HepG2 (cell line): ENCODE measurements at regions not wholly inside any gene's neighbourhood (a gene's known extent, or its start where the extent isn't known, plus 50 kb on each side); places are given as distances from the start of the nearest gene placed in this dataset.

ENCODE experiments used
- ATAC-seq: fragments of 200-7000 bp; cut with Tn5 transposase; 3 replicates; pipeline ENCODE4 v1.9.1; 2020; ENCODE audit warnings: mild to moderate bottlenecking, moderate library complexity
- BruUV-seq: library from RNA; stranded (reverse); fragments of 400-500 nt; replicated peaks from 2 replicates; lab custom pipeline; 2021; lab: Mats Ljungman, UMichigan
- CTCF ChIA-PET: fragments of 300-600 bp; formaldehyde crosslinking; extraction: SDS; loops from one replicate; lab custom pipeline; 2021; ENCODE audit warnings: low total read pairs, inconsistent platforms, low intra/inter-chr PET ratio; lab: Yijun Ruan, JAX
- POLR2A ChIA-PET: fragments of 350-600 bp; sonication (Branson Sonifier 250); formaldehyde crosslinking; loops from one replicate; lab custom pipeline; 2020; ENCODE audit warnings: antibody characterized with exemption, inconsistent platforms; lab: Yijun Ruan, JAX
- DNase-seq: peaks from one replicate; pipeline ENCODE4 v3.0.0-alpha.2; 2015; ENCODE audit warnings: low spot score
- FAIRE-seq: peaks from 3 replicates; lab custom pipeline; 2011; peaks lifted over from hg19 to GRCh38; lab: Jason Lieb, UNC
- H2AFZ ChIP-seq: one replicate; pipeline ENCODE4 v1.6.1; 2011; ENCODE audit warnings: low read length, inconsistent platforms
- H3K27ac ChIP-seq: fragments of 300-600 bp; 3 replicates; pipeline ENCODE4 v1.8.0; 2011; ENCODE audit warnings: mixed run types, mild to moderate bottlenecking, mixed read lengths, low read length, inconsistent platforms; ENCODE audit not compliant: insufficient read depth; ENCODE audit errors: extremely low read length
- H3K27me3 ChIP-seq, 2 experiments: fragments of 200-600 bp in 1 of 2; 2 replicates in 1 of 2; 3 replicates in 1 of 2; pipeline versions ENCODE4 v1.6.0 to v1.8.0; 2011; ENCODE audit warnings: low read length in 2 of 2, mild to moderate bottlenecking in 2 of 2, moderate library complexity in 2 of 2, inconsistent platforms in 1 of 2; ENCODE audit not compliant: insufficient read depth in 2 of 2, control insufficient read depth in 1 of 2
- H3K36me3 ChIP-seq, 2 experiments: fragments of 200-600 bp in 1 of 2; replicated peaks in 1 of 2; 2 replicates in 1 of 2; 3 replicates in 1 of 2; pipeline versions ENCODE4 v1.5.1 to v1.8.0; 2011; ENCODE audit warnings: low read length in 2 of 2, inconsistent platforms in 1 of 2; ENCODE audit not compliant: insufficient read depth in 2 of 2, control insufficient read depth in 1 of 2
- H3K4me1 ChIP-seq: 2 replicates; pipeline ENCODE4 v1.5.1; 2012; ENCODE audit warnings: low read length, inconsistent platforms; ENCODE audit not compliant: insufficient read depth
- H3K4me2 ChIP-seq: 2 replicates; pipeline ENCODE4 v1.6.0; 2011; ENCODE audit warnings: low read depth, low read length, inconsistent platforms
- H3K4me3 ChIP-seq, 3 experiments: fragments of 200-600 bp in 1 of 3; sonication (generic), shearing (Covaris generic) in 1 of 3; replicated peaks in 1 of 3; 2 replicates each; pipeline ENCODE4 v1.5.1; 2011 to 2016; ENCODE audit warnings: low read length in 3 of 3, inconsistent platforms in 2 of 3, low read depth in 2 of 3, mild to moderate bottlenecking in 2 of 3, control low read depth in 1 of 3, mixed read lengths in 1 of 3; ENCODE audit not compliant: insufficient read depth in 1 of 3
- H3K79me2 ChIP-seq: one replicate; pipeline ENCODE4 v1.6.1; 2011; ENCODE audit warnings: low read length, inconsistent platforms; ENCODE audit not compliant: insufficient read depth
- H3K9ac ChIP-seq: 2 replicates; pipeline ENCODE4 v1.6.0; 2011; ENCODE audit warnings: mild to moderate bottlenecking, low read depth, low read length, inconsistent platforms; ENCODE audit not compliant: insufficient read depth
- H3K9me3 ChIP-seq: 2 replicates; pipeline ENCODE4 v1.5.1; 2012; ENCODE audit warnings: mild to moderate bottlenecking, low read length
- H4K20me1 ChIP-seq: 2 replicates; pipeline ENCODE4 v1.6.0; 2011; ENCODE audit warnings: inconsistent platforms, mild to moderate bottlenecking, low read length, moderate library complexity; ENCODE audit not compliant: insufficient read depth
- ATF7-NPFF ChIP-seq: sonication (generic); formaldehyde crosslinking; IDR thresholded peaks from 2 replicates; pipeline ENCODE4 v1.8.1; 2023; ENCODE audit warnings: mild to moderate bottlenecking, low read depth, missing genetic modification reagents, moderate library complexity
- CENPX ChIP-seq: sonication (generic); formaldehyde crosslinking; IDR thresholded peaks from 2 replicates; pipeline ENCODE4 v1.9.0; 2021; ENCODE audit warnings: mild to moderate bottlenecking, missing genetic modification reagents, moderate library complexity
- CREB1 ChIP-seq, 2 experiments: fragments of 450-650 bp in 1 of 2; IDR thresholded peaks; 2 replicates each; pipeline ENCODE4 v1.6.1; 2016 to 2017; ENCODE audit warnings: control low read depth in 1 of 2, mild to moderate bottlenecking in 1 of 2, missing compliant biosample characterization in 1 of 2, missing genetic modification characterization in 1 of 2
- FOSL2 ChIP-seq: sonication (generic); formaldehyde crosslinking; IDR thresholded peaks from 2 replicates; pipeline ENCODE4 v1.4.0; 2020; ENCODE audit warnings: missing genetic modification reagents
- FOXK2 ChIP-seq: fragments of 450-650 bp; IDR thresholded peaks from 2 replicates; pipeline ENCODE4 v1.6.1; 2016
- GZF1 ChIP-seq: sonication (generic); formaldehyde crosslinking; IDR thresholded peaks from 2 replicates; pipeline ENCODE4 v1.5.1; 2020; ENCODE audit warnings: mild to moderate bottlenecking, missing genetic modification reagents
- RBM22 ChIP-seq: fragments of 200-400 bp; formaldehyde crosslinking; optimal IDR thresholded peaks from 2 replicates; pipeline ENCODE3; 2017; ENCODE audit warnings: mild to moderate bottlenecking, low read length, moderate library complexity
- UBTF ChIP-seq: sonication (generic); formaldehyde crosslinking; IDR thresholded peaks from 2 replicates; pipeline ENCODE4 v1.4.0; 2020; ENCODE audit warnings: mild to moderate bottlenecking, missing genetic modification reagents
- ZFX ChIP-seq: sonication (generic); formaldehyde crosslinking; IDR thresholded peaks from 2 replicates; pipeline ENCODE4 v1.4.0; 2020; ENCODE audit warnings: mild to moderate bottlenecking, low read depth, missing genetic modification reagents, moderate library complexity
- ZNF782 ChIP-seq: sonication (generic); formaldehyde crosslinking; IDR thresholded peaks from 2 replicates; pipeline ENCODE4 v1.4.0; 2020; ENCODE audit warnings: missing genetic modification reagents, mild to moderate bottlenecking, borderline replicate concordance
- WGBS: methylation state at CpG from one replicate; pipeline ENCODE4 v1.1.6; 2017; ENCODE audit warnings: low lambda C conversion rate; 5-methylcytosine and 5-hydroxymethylcytosine counted together
- in situ Hi-C: cut with HindIII; loops from 2 replicates; pipeline ENCODE4 v1.10.0; 2017; ENCODE audit warnings: low pct_unique_long_range_greater_than_20kb; ENCODE audit not compliant: extremely low pct_ligation_motif_present
- intact Hi-C: fragments of 100-400 bp; cut with micrococcal nuclease; formaldehyde crosslinking; loops from one replicate; pipeline ENCODE4 v1.10.0; 2022; ENCODE audit not compliant: unreplicated experiment
- TF ChIP-seq, protein P1 (sequence below): sonication (generic); formaldehyde crosslinking; IDR thresholded peaks from 2 replicates; pipeline ENCODE4 v1.5.0; 2020; ENCODE audit warnings: mild to moderate bottlenecking, missing genetic modification reagents, moderate library complexity
- TF ChIP-seq, protein P2 (sequence below): sonication (generic); formaldehyde crosslinking; conservative IDR thresholded peaks from 2 replicates; pipeline ENCODE4 v1.4.0; 2020; ENCODE audit warnings: mild to moderate bottlenecking, missing genetic modification reagents, moderate library complexity

DNA sequence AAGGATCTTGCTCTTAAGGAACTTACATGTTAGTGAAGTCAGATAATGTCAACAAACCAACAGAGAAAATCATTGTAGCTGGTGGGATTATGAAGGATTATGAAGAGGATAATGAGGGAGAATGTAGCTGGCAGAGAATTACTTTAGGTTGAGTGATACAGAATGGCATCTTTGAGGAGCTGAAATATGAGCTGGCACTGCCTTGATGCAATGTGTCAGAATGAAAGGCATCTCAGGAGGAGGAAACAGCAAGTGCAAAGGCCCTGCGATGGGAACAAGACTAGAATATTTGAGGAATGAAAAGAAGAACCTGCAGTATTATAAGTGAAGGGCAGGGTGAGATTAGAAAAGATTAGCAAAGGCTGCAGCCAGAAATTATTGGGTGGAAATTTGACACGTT is 237.2 kb upstream of the ADAMTS9 start:
- Histone ChIP-seq H4K20me1 (no peaks in the 10 kb centered on the region), H3K4me3 (no peak overlapping the region), H3K27ac (no peak overlapping the region), H3K9ac (no peak overlapping the region), H3K36me3 (no peaks in the 10 kb centered on the region), H3K4me1 (no peaks in the 10 kb centered on the region), H3K9me3 (no peaks in the 10 kb centered on the region), H3K4me2 (no peak overlapping the region), H3K79me2 (no peaks in the 10 kb centered on the region), H2AFZ (no peak overlapping the region), H3K27me3 (no peaks in the 10 kb centered on the region)
- CTCF ChIA-PET, result no interaction called here
- in situ Hi-C loops, result no loop called here
- BruUV-seq, result no TSS peak
- intact Hi-C loops, result no loop called here
- no peak for TF ChIP-seq ZNF782 (CRISPR knock-in tag)
- WGBS, result 17% methylated on average over 2 of the region's 2 CpGs
- POLR2A ChIA-PET, result no interaction called here
- ATAC-seq, result no peak
- no peak for DNase-seq
- no peak for FAIRE-seq

- no peak overlapping the region for H2AFZ ChIP-seq
- no peak overlapping the region for H3K9ac ChIP-seq
- POLR2A ChIA-PET, result no interaction called here
- H3K9me3 ChIP-seq, result no peaks in the 10 kb centered on the region
- no peak overlapping the region for H3K4me3 ChIP-seq
- DNase-seq (no peak), FAIRE-seq (no peak), ATAC-seq (no peak)
- intact Hi-C loops, result no loop called here
- no peaks in the 10 kb centered on the region for H3K79me2 ChIP-seq
- no peak overlapping the region for H3K4me2 ChIP-seq
- H3K27ac ChIP-seq, result no peak overlapping the region
- BruUV-seq, result no TSS peak
- H3K27me3 ChIP-seq, result no peaks in the 10 kb centered on the region
- no peaks in the 10 kb centered on the region for H3K4me1 ChIP-seq
- in situ Hi-C loops, result no loop called here
- H3K36me3 ChIP-seq, result no peaks in the 10 kb centered on the region
- no peaks in the 10 kb centered on the region for H4K20me1 ChIP-seq
- 61% methylated on average over 2 of the region's 2 CpGs for WGBS
- CTCF ChIA-PET, result no interaction called here
- TF ChIP-seq CENPX, result no peak
- no peak for TF ChIP-seq UBTF (CRISPR knock-in tag)
- TF ChIP-seq FOSL2 (CRISPR knock-in tag), result no peak
- TF ChIP-seq GZF1 (CRISPR knock-in tag), result no peak
- TF ChIP-seq FOXK2, result no peak
- TF ChIP-seq ZFX (CRISPR knock-in tag), result no peak
- TF ChIP-seq, protein P1, sequence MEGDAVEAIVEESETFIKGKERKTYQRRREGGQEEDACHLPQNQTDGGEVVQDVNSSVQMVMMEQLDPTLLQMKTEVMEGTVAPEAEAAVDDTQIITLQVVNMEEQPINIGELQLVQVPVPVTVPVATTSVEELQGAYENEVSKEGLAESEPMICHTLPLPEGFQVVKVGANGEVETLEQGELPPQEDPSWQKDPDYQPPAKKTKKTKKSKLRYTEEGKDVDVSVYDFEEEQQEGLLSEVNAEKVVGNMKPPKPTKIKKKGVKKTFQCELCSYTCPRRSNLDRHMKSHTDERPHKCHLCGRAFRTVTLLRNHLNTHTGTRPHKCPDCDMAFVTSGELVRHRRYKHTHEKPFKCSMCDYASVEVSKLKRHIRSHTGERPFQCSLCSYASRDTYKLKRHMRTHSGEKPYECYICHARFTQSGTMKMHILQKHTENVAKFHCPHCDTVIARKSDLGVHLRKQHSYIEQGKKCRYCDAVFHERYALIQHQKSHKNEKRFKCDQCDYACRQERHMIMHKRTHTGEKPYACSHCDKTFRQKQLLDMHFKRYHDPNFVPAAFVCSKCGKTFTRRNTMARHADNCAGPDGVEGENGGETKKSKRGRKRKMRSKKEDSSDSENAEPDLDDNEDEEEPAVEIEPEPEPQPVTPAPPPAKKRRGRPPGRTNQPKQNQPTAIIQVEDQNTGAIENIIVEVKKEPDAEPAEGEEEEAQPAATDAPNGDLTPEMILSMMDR (CRISPR knock-in tag), result no peak
- TF ChIP-seq CREB1 (IDR thresholded peaks at IDR 0.05), result no peak
- no peak for TF ChIP-seq CREB1 (CRISPR knock-in tag; IDR thresholded peaks at IDR 0.05)
- TF ChIP-seq ATF7-NPFF (CRISPR knock-in tag), result no peak
- TF ChIP-seq, protein P2, sequence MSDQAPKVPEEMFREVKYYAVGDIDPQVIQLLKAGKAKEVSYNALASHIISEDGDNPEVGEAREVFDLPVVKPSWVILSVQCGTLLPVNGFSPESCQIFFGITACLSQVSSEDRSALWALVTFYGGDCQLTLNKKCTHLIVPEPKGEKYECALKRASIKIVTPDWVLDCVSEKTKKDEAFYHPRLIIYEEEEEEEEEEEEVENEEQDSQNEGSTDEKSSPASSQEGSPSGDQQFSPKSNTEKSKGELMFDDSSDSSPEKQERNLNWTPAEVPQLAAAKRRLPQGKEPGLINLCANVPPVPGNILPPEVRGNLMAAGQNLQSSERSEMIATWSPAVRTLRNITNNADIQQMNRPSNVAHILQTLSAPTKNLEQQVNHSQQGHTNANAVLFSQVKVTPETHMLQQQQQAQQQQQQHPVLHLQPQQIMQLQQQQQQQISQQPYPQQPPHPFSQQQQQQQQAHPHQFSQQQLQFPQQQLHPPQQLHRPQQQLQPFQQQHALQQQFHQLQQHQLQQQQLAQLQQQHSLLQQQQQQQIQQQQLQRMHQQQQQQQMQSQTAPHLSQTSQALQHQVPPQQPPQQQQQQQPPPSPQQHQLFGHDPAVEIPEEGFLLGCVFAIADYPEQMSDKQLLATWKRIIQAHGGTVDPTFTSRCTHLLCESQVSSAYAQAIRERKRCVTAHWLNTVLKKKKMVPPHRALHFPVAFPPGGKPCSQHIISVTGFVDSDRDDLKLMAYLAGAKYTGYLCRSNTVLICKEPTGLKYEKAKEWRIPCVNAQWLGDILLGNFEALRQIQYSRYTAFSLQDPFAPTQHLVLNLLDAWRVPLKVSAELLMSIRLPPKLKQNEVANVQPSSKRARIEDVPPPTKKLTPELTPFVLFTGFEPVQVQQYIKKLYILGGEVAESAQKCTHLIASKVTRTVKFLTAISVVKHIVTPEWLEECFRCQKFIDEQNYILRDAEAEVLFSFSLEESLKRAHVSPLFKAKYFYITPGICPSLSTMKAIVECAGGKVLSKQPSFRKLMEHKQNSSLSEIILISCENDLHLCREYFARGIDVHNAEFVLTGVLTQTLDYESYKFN (CRISPR knock-in tag), result no peak
- TF ChIP-seq RBM22, result no peak
Measured at GRCh38 chr3:64922213-64922612, 234.4 kb upstream of the ADAMTS9 start.
